Thyroid gland (tissue), 4 donors: ENCODE measurements at regions not wholly inside any gene's neighbourhood (a gene's known extent, or its start where the extent isn't known, plus 50 kb on each side); places are given as distances from the start of the nearest gene placed in this dataset.

Experiments
- DNase-seq, 2 donors: peaks; one replicate each; pipeline ENCODE4 v3.0.0-alpha.2; 2019
- H3K27ac ChIP-seq, 3 donors: fragments of 200-600 bp; sonication (generic); 1 replicate in 2 of 3; 2 replicates in 1 of 3; pipeline ENCODE4 v1.5.1; 2016 to 2019; ENCODE audit warnings: mild to moderate bottlenecking in 1 of 3, moderate library complexity in 1 of 3
- H3K27me3 ChIP-seq: fragments of 200-600 bp; sonication (generic); one replicate; pipeline ENCODE4 v1.5.1; 2019
- H3K36me3 ChIP-seq, 2 donors: fragments of 200-600 bp; sonication (generic); one replicate each; pipeline ENCODE4 v1.5.1; 2016 to 2019
- H3K4me1 ChIP-seq, 2 donors: fragments of 200-600 bp; sonication (generic); one replicate each; pipeline ENCODE4 v1.5.1; 2017 to 2019
- H3K4me3 ChIP-seq, 3 donors: fragments of 200-600 bp; sonication (generic); replicated peaks in 1 of 3; 1 replicate in 2 of 3; 2 replicates in 1 of 3; pipeline ENCODE4 v1.5.1; 2016; ENCODE audit warnings: mild to moderate bottlenecking in 1 of 3
- H3K9me3 ChIP-seq: fragments of 200-600 bp; sonication (generic); one replicate; pipeline ENCODE4 v1.5.1; 2017
- POLR2A ChIP-seq, 2 donors: fragments of 450-650 bp; IDR thresholded peaks; one replicate each; pipeline ENCODE4 v1.6.1; 2017; ENCODE audit warnings: antibody characterized with exemption in 2 of 2, mild to moderate bottlenecking in 2 of 2, moderate library complexity in 1 of 2
- WGBS, 2 donors: methylation state at CpG; one replicate each; pipeline ENCODE4 v1.1.5; 2017; 5-methylcytosine and 5-hydroxymethylcytosine counted together
- intact Hi-C: fragments of 100-400 bp; cut with DNase I; formaldehyde crosslinking; loops from one replicate; pipeline ENCODE4 v1.15.1; 2023
- TF ChIP-seq, protein P1 (sequence below), 6 experiments: fragments of 200-600 bp in 3 of 6; fragments of 450-650 bp in 3 of 6; sonication (generic) in 3 of 6; IDR thresholded peaks; one replicate each; pipeline ENCODE4 v1.5.1; 2016 to 2019; ENCODE audit warnings: antibody characterized with exemption in 6 of 6, mild to moderate bottlenecking in 2 of 6, inconsistent platforms in 1 of 6, moderate library complexity in 1 of 6

GRCh38 chr3:69540706-69541581, 155.1 kb upstream of the FRMD4B start:
- DNase-seq: peak; percentile 47 to 68
- 12 to 20% methylated on average over 24 of the region's 24 CpGs for WGBS, 2 donors

GRCh38 chr3:69539134-69539533, 153.2 kb upstream of the FRMD4B start:
- intact Hi-C loops: no loop called here
- Histone ChIP-seq H3K27ac (peak overlapping the region; percentile 70 to 88 (median 85)), H3K4me1 (peaks cover 55 to 59% of the 10 kb centered on the region in 2 donors), H3K4me3 (no peak overlapping the region), H3K9me3 (no peaks in the 10 kb centered on the region), H3K36me3 (no peaks in the 10 kb centered on the region), H3K27me3 (no peaks in the 10 kb centered on the region)
- DNase-seq: no peak
- 7 to 10% methylated on average over 2 of the region's 2 CpGs for WGBS, 2 donors
- TF ChIP-seq, protein P1, sequence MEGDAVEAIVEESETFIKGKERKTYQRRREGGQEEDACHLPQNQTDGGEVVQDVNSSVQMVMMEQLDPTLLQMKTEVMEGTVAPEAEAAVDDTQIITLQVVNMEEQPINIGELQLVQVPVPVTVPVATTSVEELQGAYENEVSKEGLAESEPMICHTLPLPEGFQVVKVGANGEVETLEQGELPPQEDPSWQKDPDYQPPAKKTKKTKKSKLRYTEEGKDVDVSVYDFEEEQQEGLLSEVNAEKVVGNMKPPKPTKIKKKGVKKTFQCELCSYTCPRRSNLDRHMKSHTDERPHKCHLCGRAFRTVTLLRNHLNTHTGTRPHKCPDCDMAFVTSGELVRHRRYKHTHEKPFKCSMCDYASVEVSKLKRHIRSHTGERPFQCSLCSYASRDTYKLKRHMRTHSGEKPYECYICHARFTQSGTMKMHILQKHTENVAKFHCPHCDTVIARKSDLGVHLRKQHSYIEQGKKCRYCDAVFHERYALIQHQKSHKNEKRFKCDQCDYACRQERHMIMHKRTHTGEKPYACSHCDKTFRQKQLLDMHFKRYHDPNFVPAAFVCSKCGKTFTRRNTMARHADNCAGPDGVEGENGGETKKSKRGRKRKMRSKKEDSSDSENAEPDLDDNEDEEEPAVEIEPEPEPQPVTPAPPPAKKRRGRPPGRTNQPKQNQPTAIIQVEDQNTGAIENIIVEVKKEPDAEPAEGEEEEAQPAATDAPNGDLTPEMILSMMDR (IDR thresholded peaks at IDR 0.05): no peak
- TF ChIP-seq POLR2A (IDR thresholded peaks at IDR 0.05): peak in 1 of 2 donors; percentile 42

More at GRCh38 chr3:69540706-69541581, 155.1 kb upstream of the FRMD4B start:
- Histone ChIP-seq H3K27ac (peak overlapping the region; percentile 70 to 88 (median 87)), H3K27me3 (no peaks in the 10 kb centered on the region), H3K4me1 (peaks cover 42% of the 10 kb centered on the region in 2 donors), H3K4me3 (peak overlapping the region; percentile 64 to 81 (median 75)), H3K9me3 (no peaks in the 10 kb centered on the region), H3K36me3 (no peaks in the 10 kb centered on the region)
- TF ChIP-seq, protein P1 (IDR thresholded peaks at IDR 0.05): no peak
- peak in 1 of 2 donors; percentile 40 for TF ChIP-seq POLR2A (IDR thresholded peaks at IDR 0.05)
- intact Hi-C loops: no loop called here

- Histone ChIP-seq H3K27ac (peak overlapping the region; percentile 67 to 85 (median 83)), H3K4me3 (no peak overlapping the region), H3K36me3 (no peaks in the 10 kb centered on the region), H3K9me3 (no peaks in the 10 kb centered on the region), H3K27me3 (no peaks in the 10 kb centered on the region), H3K4me1 (peaks cover 63 to 67% of the 10 kb centered on the region in 2 donors)
- DNase-seq: no peak
- WGBS, 2 donors: 41 to 44% methylated on average over 1 of the region's 1 CpG
- intact Hi-C loops: no loop called here
- TF ChIP-seq, protein P1 (IDR thresholded peaks at IDR 0.05): no peak
- TF ChIP-seq POLR2A (IDR thresholded peaks at IDR 0.05): no peak
Measured at GRCh38 chr3:69538281-69538680, 152.4 kb upstream of the FRMD4B start.

GRCh38 chr3:69536306-69537020, 150.6 kb upstream of the FRMD4B start:
- intact Hi-C loops: no loop called here
- Histone ChIP-seq H3K27ac (peak overlapping the region; percentile 83 to 90 (median 85)), H3K9me3 (no peaks in the 10 kb centered on the region), H3K4me3 (no peak overlapping the region), H3K27me3 (no peaks in the 10 kb centered on the region), H3K36me3 (no peaks in the 10 kb centered on the region), H3K4me1 (peaks cover 81 to 86% of the 10 kb centered on the region in 2 donors)
- 47 to 60% methylated on average over 13 to 15 of the region's 19 CpGs for WGBS, 2 donors
- TF ChIP-seq, protein P1 (IDR thresholded peaks at IDR 0.05): no peak
- no peak for TF ChIP-seq POLR2A (IDR thresholded peaks at IDR 0.05)
- DNase-seq: peak; percentile 96
